ENCODE measurements at regions not wholly inside any gene's neighbourhood (a gene's known extent, or its start where the extent isn't known, plus 50 kb on each side); places are given as distances from the start of the nearest gene placed in this dataset.

- no peak for DNase-seq
Observed at GRCh38 chr17:34874478-34874877, 86.8 kb downstream of the CCT6B start.

DNA sequence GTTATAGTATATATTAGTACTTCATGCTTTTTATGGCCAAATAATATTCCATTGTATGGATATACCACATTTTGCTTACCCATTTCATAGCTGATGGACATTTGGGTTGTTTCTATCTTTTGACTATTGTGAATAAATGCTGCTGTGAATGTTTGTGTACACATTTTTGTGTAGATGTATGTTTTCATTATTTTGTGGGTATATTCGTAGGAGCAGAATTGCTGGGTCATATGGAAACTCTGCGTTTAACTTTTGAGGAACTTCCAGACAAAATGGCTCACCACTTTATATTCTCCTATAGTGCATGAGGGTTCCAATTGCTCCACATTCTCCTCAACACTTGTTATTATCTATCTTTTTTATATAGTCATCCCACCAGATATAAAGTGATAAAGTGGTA, 88.6 kb downstream of the CCT6B start:
- no peak for DNase-seq

DNA sequence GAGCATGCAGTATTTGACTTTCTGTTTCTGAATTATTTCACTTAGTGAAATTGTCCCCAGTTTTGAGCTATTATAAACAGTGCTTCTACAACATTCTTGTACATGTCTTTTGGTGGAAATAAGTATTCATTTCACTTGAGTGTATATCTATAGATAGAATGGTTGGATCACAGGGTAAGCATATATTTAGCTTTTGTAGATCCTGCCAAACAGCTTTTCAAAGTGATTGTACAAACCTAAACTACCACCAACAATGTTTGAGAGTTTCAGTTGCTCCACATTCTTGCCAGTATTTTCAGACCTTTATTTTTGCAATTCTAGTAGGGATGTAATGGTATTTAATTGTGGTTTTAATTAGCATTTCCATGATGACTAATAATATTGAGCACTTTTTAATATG, 91.6 kb downstream of the CCT6B start:
- no peak for DNase-seq

GRCh38 chr17:34865716-34866115, 95.5 kb downstream of the CCT6B start:
- DNase-seq = no peak

DNA sequence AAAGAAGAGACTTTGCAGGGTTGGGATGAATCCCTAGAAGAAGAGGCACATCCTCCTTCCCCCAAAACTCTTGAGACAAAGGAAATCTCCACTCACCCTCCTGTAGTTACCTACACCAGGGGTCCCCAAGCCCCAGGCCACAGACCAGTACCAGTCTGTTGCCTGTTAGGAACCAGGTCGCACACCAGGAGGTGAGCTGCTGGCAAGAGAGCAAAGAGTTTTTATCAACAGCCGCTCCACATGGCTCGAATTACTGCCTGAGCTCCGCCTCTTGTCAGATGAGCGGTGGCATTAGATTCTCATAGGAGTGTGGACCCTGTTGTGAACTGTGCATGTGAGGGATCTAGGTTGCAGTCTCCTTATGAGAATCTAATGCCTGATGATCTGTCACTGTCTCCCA, 98.9 kb downstream of the CCT6B start:
- DNase-seq = no peak

DNA sequence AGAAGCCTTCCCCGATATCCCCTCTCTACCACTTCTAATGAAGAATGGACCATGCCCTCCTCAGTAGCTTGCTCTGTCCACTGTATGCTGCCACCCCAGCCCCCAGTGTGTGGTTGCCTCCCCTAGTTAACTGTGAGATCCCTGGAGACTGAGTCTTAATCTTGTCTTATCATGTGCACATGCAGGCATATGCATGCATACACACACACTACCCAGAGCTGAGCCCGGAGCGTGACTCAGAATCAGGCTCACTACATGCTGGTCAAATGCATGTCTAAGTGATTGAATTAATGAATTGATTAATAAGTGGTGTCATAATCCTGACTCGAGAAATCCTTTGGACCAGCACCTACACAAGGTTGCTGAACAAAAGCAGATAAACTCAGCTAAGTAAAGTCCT, 99.4 kb downstream of the CCT6B start:
- DNase-seq = no peak

DNA sequence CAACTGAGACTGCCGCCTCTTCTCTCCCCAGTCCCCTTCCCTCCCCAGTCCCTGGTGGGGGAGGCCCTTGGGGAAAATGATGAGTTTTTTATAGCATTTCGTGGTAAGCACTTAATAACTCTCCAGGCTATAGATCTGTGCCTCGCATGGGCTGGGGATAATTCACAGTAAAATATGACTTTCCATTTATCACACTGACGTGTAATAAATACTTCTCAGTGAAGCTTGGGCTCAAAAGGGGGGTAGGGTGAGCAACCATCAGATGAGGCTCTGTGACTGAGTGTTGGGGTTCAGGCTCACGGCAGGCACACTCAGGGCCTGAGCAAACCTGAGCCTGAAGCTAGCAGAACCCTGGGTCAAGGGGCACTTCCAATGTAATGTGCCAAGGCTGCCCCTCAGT, 101.6 kb downstream of the CCT6B start:
- no peak for DNase-seq

- DNase-seq = peak; percentile 3
Observed at GRCh38 chr17:34858591-34859565, 102.4 kb downstream of the CCT6B start.

DNA sequence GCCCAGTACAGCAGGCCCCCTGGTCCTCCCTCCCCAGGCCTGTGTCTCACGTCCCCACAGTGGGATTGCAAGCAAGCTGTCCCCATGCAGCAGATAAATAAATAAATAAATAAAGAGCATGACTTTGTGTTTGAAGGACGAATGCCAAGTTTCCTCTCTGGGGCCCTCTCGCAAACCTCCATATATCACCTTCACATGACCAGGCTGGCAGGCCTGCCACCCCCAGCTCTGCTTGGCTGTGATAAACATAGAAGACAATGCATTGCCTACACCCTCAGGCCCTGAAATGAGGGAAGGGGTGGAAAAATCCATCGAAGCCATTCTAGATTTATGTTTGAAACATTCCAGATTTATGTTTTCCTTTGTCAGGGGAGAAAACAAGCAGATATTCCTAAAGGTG, 107.3 kb downstream of the CCT6B start:
- no peak for DNase-seq

GRCh38 chr17:34852614-34853013, 108.6 kb downstream of the CCT6B start:
- no peak for DNase-seq

- no peak for DNase-seq
Observed at GRCh38 chr17:34851961-34852540, 109.2 kb downstream of the CCT6B start.

DNA sequence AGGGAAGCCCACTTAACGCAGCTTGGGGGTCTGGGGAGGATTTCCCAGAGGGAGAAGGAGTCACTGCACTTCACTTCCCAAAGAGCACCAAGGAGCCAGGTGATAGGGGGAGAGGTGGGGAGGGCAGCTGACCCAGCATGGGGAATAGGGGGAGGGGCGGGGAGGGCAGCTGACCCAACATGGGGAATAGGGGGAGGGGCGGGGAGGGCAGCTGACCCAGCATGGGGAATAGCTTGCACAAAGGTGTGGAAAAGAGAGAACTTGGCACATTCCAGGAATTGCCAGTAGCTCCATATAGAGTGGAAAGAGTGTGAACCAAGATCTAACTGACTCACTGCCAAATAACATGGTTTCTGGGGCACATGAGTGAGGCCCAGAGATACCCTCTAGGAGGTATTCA, 110.3 kb downstream of the CCT6B start:
- DNase-seq = no peak

DNA sequence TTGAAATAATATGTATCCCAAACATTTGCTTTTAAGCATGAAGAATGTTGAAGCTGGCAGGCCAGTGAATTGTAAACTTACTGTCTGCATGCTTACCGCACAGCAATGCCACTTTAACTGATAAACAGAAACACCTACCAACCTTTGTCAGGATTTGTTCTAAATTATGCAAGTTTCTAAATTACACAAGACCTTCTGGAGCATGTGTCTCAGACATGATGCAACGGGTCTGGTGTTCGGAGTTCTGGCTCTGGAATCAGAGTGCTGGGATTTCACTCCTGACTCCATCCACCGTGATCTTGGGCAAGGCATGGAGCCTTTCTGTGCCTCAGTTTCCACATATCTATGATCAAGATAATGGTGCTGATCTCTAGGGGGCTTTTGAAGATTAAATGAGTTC, 111.2 kb downstream of the CCT6B start:
- no peak for DNase-seq

DNA sequence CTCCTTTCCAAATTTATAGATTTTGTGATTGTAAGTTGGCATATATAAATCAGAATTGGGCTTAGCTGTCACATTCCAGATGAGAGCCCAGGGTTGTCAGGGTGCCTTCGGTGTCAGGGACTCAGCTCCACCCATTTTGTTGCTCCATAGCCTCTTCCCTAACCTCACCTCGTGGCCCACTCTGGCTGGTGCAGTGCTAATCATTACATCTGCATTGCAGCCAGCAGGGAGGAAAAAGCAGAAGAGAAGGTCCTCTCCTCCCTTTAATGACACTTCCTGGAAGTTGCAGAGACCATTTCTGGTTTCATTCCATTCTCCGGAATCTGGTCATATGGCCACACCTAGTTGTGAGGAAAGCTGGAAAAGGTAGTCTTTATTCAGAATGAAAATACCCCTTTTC, 113.3 kb downstream of the CCT6B start:
- DNase-seq = no peak

GRCh38 chr17:34845296-34845695, 116.0 kb downstream of the CCT6B start:
- DNase-seq = no peak

GRCh38 chr17:34843682-34844081, 117.6 kb downstream of the CCT6B start:
- no peak for DNase-seq

DNA sequence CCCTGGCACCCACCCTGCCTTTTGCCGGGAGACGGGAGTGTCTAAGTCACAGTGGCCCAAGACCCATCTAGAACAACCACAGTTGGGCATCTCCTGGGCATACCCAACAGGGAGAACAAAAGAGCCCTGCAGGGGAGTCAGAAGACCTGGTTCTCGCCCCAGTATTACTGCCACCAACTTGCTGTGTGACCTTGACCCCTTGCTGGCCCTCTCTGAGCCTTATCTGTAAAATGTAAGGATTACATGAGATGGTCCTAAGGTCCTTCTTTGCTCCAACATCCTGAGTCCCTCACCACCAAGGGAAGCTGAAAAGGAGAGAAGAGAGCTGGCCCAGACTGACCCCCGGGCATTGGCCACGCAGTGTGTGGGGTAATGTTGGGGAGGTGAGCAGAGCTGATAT, 119.0 kb downstream of the CCT6B start:
- no peak for DNase-seq

DNA sequence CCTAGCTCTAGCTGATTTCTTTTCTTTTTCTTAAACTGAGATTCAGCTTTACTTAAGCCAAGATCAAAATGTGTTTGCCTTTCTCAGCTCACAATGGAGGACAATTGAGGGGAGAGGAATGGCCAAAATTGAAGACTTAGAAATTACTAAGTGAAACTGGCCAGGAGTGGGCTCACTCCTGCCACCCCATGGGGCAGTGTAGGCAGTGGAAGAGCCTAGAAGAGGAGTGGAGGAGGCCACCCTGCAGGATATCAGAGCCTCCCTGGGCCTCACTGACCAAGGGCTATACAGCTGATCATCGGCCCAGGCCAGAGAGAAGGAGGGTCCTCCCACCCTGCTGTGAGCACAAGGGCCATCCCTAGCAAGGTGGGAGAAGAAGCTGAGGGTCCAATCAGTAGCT, 119.8 kb downstream of the CCT6B start:
- DNase-seq = no peak

DNA sequence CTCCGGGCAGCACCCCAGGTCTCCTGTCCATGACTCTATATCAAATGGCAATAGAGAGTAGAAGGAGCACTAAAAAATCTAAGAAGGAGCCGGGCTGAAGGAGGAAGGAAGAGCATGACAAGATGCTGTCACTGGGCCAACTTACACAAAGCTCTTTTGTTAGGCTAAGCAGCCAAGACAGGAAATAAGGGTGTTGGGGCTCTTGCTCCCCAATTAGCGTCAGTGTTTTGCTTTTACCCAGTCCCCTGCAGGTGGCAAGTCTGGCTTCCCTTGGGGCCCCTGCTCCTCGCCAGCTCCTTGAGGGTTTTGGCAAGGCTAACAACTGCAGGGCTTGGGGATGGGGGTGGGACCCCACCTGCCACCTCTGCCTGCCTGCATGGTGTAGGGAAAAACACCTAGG, 120.5 kb downstream of the CCT6B start:
- no peak for DNase-seq

GRCh38 chr17:34837876-34838478, 123.3 kb downstream of the CCT6B start:
- DNase-seq = no peak

GRCh38 chr17:34832376-34832775, 128.9 kb downstream of the CCT6B start:
- DNase-seq = no peak

DNA sequence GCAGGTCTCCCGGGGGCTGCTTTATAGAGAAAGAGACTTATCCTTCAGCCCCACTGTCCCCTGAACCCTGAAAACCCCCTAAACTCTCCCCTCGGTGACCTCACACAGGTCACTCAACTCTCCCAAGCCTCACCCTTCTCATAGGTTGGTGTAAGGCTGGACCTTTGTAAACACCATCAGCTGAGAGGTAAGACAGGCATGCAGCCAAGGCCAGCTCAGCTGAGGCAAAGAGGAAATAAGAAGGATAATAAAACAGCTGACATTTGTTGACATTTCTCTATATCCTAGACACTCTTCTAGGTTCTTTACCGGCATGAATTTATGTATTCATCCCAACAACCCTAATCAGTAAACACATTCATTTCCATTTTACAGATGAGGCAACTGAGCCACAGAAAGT, 134.3 kb downstream of the CCT6B start:
- peak; percentile 71 for DNase-seq

- no peak for DNase-seq
Observed at GRCh38 chr17:34826332-34826731, 134.9 kb downstream of the CCT6B start.

- DNase-seq = no peak
Observed at GRCh38 chr17:34825884-34826283, 135.4 kb downstream of the CCT6B start.

Measured in DMS153 (cell line).